Activated naive CD4-positive, alpha-beta T cell treated with Interleukin-2 at 50 U/mL for 16 hours (primary cell): ENCODE measurements at regions not wholly inside any gene's neighbourhood (a gene's known extent, or its start where the extent isn't known, plus 50 kb on each side); places are given as distances from the start of the nearest gene placed in this dataset.
"Not testable (repeated sequence)": the region's sequence is repeated elsewhere in the genome, so short reads cannot be mapped to it uniquely, and the experiment has no call there.

Experiments used
- DNase-seq: peaks from one replicate; pipeline ENCODE4 v3.0.0-alpha.2; 2020

DNA sequence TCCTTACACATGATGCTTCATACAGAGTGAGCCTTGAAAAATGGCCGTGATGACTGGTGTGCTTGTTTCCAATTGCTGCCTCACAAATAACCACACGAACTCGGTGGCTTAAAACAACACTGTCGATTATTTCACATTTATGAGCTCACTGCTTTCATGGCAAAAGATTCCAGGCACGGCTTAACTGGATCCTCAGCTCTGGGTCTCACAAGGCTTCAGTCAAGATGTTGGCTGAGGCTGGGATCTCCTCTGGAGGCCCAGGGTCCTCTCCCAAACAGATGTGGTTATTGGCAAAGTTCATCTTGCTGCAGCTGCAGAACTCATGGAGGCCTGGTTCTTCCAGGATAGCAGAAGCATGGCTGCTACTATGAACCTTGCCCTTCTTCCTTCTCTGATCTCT, 144.6 kb downstream of the TFAP2C start:
- no peak for DNase-seq

DNA sequence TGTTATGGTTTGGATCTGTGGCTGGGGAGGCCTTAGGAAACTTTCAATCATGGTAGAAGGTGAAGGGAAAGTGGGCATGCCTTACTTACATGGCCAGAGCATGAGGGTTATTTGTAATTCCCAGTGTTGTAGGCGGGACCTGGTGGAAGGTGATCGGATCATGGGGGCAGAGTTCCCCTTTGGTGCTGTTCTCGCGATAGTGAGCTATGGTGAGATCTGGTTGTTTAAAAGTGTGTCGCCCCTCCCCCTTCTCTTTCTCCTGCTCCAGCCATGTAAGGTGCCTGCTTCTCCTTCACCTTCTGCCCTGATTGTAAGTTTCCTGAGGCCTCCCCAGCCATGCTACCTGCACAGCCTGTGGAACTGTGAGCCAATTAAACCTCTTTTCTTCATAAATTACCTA, 145.8 kb downstream of the TFAP2C start:
- DNase-seq: no peak

DNA sequence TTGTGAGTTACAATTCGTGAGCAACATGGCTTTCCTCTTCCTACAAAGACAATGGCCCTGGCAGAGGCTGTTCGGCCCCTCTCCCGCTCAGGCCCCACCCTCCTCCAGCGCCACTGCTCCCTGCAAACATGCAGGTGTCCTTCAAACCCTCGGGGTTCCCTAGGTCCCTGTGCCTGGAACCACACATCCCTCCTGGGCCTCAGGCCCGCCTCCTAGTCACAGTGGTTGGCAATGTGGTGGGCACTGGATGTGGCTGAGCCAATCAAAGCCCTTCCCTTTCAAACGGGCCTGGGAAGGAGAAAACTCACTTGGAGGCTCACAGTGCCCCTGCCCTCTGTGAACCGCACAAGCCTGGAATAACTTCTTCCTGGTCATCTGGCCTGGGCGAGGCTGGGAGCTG, 147.2 kb downstream of the TFAP2C start:
- no peak for DNase-seq

DNA sequence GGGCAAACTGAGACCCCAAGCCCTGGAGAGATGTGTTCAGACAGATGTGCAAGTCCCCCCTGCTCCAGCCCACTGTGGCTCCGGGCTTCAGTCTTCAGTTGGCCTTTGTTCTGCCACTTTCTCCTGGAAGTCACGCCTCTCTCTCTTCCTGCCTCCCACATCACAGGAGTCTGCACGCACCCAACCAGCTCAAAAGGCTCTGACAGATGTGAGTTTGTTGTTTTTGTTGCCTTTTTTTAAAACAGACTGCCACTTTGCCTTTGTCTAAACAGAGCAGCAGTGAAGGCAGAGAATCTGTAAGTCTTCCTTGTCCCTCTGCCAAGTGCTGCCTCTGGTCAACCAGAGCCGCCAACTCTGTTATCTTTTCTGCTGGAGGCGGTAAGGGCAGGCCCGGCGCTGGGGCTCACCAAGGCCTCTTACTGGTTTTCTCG, 149.7 kb downstream of the TFAP2C start:
- DNase-seq: no peak

DNA sequence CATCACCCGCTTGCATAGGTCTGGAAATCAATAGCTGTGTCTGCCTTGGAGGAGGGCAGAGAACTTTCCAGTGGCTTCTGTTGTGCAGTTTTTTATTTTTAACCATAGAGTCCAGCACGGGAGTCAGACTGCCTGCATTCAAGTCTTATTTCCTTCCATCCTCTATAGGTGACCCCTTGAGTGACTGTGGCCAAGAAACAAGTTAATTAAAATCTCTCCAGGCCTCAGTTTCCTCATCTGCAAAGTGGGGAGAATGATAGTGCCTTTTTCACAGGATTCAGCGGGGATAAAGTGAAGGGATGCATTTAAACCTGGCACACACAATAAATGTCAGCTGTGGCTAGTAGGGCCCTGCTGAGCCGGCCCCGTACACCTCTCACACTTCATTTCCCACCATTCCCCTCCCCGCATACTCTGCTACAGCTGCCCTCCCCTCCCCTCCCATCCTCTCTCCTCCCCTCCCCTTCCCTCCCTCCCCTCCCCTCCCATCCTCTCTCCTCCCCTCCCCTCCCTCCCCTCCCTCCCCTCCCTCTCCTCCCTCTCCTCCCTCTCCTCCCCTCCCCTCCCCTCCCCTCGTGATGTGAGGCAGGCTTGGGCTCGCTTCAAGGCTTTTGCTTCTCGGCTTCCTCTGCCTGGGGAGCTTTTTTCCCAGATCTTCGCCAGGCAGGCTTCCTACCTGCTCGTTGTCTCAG, 150.5 kb downstream of the TFAP2C start:
- no peak for DNase-seq

DNA sequence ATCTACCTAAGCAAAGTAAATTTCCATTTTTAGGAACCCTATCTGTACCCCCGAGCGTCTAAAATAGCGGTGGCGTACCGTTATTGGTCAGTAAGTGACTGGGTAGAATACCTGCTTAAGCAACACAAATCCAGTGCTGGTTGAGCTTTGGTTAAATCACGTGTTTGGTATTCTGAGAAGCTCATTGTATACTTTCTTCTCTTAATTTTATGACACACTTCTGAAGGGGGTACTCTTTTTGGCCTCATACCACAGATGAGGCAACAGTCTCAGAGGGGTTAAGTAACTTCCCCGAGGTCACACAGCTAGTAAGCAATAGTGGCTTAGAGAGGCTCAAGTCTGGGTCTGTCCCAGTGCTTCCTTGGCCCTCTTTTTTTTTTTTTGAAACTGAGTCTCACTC, 151.2 kb downstream of the TFAP2C start:
- DNase-seq: no peak

DNA sequence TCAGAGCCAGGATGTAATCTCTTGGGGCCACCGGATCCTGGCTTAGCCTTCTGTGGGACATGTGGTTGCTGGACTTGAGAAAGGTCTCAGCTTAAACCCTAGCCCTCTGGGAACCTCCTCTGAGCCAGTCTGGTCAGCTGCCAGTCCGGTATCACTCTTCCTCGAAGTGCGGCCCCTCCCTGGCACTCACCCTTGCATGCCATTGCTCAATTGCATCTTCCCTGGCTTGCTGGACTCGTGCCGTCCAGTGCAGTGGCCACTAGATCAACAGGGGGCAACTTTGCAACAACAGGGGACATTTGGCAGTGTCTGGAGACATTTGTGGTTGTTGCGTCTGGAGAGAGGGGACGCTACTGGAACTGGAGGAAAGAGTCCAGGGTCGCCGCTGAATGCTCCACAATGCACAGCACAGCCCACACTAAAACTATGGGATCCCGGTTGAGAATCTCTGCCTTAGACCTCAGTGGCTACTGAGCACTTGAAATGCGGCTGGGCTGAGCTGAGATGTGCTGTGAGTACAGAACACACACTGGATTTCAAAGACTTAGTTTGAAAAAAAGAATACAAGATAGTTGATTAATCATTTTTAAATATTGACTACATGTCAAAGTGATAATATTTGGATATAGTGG, 152.1 kb downstream of the TFAP2C start:
- no peak for DNase-seq

DNA sequence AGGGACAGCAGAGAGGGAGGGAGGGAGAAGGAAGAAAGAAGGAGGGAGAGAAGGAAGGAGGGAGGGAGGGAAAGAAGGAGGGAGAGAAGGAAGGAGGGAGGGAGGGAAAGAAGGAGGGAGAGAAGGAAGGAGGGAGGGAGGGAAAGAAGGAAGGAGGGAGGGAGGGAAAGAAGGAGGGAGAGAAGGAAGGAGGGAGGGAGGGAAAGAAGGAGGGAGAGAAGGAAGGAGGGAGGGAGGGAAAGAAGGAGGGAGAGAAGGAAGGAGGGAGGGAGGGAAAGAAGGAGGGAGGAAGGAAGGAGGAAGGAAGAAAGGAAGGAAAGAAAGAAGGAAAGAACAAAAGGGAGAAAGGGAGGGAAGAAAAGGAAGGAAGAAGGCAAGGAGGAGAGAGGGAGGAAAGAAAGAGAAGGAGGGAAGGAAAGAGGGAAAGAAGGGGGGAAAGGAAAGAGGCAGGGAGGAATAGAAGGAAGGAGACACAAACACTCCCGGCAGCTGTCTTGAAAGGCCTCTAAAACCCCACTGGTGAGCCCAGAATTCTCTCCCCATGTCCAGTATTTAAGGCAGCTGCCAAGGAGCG, 153.0 kb downstream of the TFAP2C start:
- not testable (repeated sequence) for DNase-seq

DNA sequence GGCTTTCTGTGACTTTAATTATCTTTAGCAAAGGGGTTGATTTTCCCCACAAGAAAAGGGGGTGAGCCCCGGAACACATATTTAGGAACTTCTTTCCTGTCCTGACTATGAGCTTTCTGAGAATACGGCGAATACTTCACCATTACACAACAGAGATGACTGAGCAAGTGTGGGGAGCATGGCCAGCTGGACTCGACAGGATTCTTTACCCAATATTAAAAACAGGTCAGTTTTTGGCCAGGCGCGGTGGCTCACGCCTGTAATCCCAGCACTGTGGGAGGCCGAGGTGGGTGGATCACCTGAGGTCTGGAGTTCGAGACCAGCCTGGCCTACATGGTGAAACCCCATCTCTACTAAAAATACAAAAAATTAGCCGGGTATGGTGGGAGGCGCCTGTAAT, 153.7 kb downstream of the TFAP2C start:
- DNase-seq: not testable (repeated sequence)

DNA sequence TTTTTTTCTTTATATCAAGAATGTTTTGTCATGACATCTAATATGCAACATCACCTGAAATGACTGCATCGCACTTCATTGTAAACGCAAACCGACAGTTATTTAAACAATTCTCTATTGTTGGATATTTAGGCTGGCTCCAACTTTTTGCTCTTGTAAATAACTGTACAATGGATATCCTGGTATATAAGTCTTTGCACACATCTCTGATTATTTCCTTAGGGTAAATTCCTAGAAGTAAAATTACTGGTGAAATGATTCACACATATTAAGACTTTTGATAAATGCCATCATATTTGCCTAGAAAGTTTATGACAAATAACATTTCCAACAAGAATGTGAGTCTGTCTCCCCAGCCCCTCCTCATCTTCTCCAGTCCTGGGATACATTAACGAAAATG, 154.7 kb downstream of the TFAP2C start:
- no peak for DNase-seq

DNA sequence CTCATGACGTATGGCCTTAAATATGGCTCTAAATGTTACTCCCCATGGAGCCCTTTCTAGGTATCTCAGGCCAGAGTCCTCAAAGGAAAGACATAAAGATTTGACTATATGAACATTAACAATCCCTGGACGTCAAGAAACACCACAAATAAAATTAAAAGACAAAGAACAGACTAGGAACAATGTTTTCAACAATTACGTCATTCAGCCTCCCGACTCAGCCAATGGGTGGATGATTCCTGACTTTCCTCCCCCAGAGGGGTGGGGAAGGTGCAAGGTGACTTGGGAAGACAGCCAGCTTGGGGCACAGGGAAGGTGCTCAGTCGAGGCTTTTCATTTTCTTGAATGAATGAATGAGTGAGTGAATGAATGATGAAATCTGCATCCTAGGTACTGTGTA, 157.4 kb downstream of the TFAP2C start:
- no peak for DNase-seq

DNA sequence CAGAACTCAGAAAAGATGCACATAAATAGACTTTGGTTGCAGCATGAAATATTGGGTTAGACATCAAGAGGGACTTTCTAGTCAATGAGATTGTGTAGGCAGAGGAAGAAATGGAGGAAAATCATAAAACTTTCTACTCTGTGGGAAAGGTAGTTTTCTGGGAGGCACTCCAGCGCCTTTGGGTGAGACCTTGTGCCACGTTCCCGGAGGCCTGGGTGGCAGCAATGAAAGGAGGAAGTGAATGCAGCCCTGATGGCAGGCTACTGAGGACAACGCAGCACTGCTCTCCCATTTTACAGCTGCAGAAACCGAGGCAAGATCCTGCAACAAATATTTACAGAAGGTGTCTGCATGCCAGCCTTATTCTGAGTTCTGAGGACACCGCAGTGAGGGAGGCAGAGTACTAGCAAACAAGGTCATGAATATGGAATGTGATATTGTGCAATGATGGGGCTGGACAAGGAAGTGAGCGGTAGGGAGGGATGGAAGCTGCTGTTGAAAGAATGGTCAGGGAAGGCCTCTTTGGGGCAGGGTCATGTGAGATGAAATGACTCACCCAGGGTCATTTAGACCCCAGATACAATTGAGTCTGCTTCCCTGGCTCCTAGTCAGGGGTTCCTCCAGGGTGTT, 159.1 kb downstream of the TFAP2C start:
- no peak for DNase-seq

DNA sequence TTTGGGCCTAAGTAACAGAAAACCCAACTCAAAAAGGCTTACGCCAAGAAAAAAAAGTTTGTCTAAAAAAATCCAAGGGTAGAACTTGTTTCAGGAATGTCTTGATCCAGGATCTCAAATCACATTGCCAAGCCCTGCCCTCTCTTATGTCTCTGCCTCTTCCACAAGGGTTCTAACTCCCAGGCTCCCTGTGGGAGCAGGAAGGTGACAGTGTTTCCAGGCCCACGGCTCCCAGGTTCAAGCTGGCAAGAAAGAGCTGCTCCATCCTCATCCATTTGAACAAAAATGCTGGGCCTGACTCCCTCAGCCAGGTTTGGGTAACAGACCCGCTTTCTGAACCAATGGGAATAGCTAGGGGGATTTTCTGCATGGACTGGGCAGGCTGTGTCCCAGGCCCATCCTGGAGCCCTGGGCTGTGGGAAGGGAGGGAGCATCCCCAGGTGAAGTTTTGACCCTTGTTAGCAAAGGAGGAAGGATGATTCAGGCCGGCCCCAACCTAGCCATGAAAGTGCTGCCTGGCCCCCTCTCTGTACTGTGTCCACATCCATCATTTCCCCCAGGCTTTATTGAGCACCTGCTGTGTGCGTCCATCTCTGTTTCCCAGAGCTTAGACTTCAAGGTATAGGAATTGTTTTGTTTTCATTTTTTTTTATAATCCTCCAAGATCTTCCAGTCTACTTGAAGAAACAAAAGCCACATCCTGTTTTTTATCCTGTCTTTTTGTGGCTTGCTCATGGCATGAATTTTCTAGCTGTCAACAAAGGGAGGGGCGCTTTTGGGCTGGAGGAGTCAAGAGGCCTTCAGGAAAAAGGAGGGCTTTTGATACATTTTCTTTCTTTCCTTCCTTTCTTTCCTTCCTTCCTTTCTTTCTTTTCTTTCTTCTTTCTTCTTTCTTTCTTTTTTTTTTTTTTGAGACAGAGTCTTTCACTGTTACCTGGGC, 159.8 kb downstream of the TFAP2C start:
- DNase-seq: no peak

DNA sequence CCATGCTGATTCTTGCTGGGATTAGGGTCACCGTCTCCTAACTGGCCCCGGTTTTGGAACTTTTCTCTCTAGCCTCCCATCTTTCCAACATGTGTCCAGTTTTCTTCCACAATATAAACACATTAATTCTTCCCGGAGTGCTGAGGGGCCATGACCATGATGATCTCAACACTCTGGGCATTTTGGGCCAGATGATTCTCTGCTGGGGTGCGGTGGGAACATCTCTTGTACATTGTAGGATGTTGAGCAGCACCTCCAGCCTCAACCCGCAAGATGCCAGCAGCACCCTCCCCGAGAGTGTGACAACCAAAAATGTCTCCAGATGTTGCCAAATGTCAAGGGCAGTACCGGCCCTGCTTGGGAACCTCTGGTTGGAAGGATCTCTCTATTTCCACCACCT, 164.8 kb downstream of the TFAP2C start:
- DNase-seq: no peak

DNA sequence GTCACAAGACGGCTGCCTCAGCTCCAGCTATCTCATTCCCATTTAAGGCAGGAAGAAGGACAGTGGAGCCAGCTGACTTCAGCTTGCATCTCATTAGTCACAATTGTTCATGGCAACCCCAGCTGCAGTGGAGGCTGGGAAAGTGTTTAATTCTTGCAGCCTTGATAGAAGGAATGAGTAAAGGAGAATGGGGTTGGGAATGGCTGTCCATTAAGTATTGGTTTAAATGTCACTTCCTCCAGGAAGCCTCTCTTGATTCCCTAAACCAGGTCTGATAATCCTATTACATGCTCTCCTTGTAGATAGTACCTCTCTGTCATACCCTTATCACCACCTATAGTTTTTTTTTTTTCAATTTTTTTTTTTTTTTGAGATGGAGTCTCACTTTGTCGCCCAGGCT, 166.4 kb downstream of the TFAP2C start:
- DNase-seq: no peak

DNA sequence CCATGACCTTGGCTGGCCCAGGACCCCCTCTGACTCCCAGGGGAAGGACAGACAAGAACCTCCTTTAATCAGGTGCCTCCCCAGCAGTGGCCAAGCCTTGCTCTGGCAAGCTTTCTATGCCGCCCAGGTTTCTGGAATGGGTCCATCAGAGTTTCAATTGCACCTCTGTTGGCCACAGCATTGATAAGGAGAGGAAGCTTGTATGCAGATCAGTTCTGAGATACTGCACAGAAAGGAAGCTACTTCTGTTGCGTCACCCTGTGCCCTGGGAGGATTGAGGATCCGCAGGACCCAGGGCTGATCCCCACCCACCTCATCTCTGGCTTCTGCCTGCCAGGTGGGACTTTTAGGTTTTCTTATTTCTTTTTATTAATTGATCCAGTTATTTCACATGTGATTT, 167.2 kb downstream of the TFAP2C start:
- DNase-seq: no peak

DNA sequence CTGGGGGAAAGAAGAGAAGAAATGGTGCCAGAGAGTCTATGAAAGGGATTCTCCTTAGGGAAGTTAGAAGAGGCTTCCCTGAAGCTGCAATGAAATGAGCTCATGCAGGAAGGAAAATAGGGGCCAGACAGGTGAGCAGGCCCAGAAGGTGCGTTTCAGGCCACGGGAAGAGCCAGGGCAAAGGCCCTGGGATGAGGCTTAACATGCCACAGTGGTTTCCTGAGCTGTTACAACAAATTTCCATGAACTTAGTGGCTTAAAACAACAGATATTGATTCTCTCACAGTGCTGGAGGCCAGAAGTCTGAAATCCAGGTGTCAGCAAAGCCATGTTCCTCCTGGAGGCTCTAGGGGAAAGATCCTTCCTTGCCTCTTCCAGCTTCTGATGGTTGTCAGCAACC, 167.9 kb downstream of the TFAP2C start:
- no peak for DNase-seq

DNA sequence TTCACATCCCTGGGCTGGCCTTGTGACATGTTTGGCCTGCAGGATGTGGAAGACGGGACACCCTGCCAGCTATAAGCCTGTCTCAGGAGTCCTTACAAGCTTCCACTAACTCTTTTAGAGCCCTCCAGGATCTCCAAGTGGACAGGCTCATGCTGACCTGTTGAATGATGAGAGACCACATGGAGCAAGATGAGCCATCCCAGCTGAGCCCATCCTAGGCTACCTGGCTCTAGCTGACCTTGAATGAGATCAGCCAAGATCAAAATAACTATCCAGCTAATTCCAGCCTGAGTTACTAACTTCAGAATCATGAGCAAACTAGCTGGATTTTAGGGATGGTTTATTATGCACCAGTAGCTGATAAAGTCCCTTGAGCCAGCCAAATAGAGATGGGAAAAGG, 169.5 kb downstream of the TFAP2C start:
- no peak for DNase-seq

DNA sequence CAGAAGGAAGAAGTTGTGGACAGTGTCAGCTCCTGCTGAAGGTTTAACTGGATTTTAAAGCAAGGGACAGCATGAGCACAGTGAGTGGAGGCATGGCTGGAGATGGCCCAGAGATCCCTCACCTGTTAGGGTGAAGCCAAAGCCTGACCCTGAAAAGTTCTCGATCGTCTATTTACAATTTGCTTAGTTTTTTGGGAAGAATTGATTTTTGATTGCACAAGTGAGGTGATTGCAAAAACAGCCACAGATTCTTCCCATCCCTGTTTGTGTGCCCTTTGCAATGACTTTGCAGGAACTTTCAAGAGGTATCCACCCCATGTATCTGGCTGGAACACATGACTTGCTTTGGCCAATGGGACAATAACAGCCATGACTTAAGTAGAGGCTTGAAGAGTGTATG, 170.1 kb downstream of the TFAP2C start:
- no peak for DNase-seq

DNA sequence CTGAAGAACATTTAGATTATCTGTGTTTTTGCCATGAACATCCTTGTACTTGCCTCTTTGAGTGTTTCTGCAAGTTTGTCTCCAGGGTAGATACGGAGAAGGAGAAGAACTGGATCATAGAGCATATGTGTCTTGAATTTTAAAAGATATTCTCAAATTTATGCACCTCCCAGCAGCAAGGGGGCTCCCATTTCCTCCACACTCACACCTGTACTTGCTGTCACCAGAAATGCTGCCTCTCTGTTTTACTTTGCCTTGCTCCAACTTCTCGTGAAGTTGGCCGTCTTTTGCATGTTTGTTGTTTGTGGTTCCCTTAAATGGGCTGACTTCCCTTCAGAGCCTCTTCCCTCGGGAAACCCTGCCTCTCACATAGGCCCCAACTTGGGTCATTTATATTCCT, 171.0 kb downstream of the TFAP2C start:
- no peak for DNase-seq

DNA sequence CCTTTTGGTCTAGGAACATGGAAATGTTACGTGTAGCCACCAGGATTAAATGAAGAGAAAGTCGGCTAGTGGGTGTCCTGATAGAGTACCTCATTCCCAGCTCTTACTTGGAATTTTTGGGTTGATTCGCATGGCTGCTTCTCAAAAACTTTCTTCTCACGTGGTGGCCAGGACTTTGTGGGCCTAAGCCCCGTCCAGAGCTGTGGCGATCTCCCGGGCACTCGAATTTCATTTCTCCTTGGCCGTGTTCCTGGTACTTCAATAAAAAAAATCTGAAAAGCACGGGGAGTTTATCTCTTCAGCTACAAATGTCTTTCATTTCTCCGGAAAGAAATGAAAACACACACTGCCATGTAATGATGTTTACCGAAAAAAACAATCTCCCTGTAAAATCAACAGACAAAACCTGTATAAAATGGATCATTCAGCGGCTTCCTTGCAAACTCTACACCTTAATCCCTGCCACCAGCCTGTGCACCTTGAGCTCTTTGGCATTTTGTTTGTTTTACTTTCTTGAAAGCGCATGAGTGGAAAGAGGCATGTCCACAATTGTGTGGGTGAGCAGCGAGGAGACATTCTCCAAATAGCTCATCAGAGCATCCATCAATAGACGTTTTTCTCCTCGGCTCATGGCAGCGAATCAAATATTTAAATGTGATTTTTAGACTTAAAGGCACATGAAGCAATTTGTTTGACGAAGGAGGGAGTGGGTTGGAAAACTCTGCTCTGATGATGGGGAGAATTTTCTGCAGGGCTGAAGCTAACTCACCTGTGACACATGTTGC, 173.1 kb downstream of the TFAP2C start:
- no peak for DNase-seq

DNA sequence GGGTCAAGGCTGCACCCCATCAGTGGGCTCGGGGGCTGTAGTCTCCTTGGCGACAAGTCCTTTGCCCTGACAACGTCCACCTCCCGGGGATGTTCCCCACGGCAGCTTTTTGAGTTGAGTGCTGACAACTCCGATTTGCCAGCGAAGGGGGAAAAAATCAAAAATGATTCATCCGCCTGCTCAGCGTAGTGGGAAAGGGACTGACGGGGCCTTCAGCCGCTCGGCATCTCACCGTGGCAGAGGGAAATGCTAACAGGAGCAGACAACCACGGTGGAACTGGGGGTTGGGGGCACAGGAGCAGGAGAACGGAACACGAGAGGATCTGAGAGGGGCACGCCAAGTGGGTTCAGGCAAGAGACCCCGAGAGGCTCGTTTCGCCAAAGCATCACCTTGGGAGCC, 173.7 kb downstream of the TFAP2C start:
- no peak for DNase-seq
